Colonic mucosa (tissue), 4 donors: ENCODE measurements at regions not wholly inside any gene's neighbourhood (a gene's known extent, or its start where the extent isn't known, plus 50 kb on each side); places are given as distances from the start of the nearest gene placed in this dataset.

ENCODE experiments used
- DNase-seq: peaks from one replicate; pipeline ENCODE4 v3.0.0-alpha.2; 2020
- H3K27ac ChIP-seq: fragments of 200-600 bp; one replicate; pipeline ENCODE4 v1.8.0; 2021
- H3K27me3 ChIP-seq: fragments of 200-600 bp; one replicate; pipeline ENCODE4 v1.8.0; 2021
- H3K36me3 ChIP-seq: fragments of 200-600 bp; one replicate; pipeline ENCODE4 v1.8.0; 2021
- H3K4me1 ChIP-seq: fragments of 200-600 bp; one replicate; pipeline ENCODE4 v1.8.0; 2021; ENCODE audit warnings: mild to moderate bottlenecking
- H3K4me3 ChIP-seq: fragments of 200-600 bp; one replicate; pipeline ENCODE4 v1.8.0; 2021
- H3K9ac ChIP-seq, 2 donors: one replicate each; pipeline ENCODE4 v1.7.0; 2013; ENCODE audit warnings: control low read depth in 2 of 2, low read depth in 2 of 2, low read length in 2 of 2
- H3K9me3 ChIP-seq: fragments of 200-600 bp; one replicate; pipeline ENCODE4 v1.8.0; 2021
- intact Hi-C: fragments of 100-400 bp; cut with DNase I; formaldehyde crosslinking; loops from one replicate; pipeline ENCODE4 v1.14.1; 2022
- TF ChIP-seq, protein P1 (sequence below): fragments of 200-600 bp; IDR thresholded peaks from one replicate; pipeline ENCODE4 v1.8.0; 2022; ENCODE audit warnings: antibody characterized with exemption, mild to moderate bottlenecking
- donor health status: healthy.
- donor health status: DM: no; HTN: no; CAD: no.
- donor health status: DM: no; HTN: no; CAD: no.

DNA sequence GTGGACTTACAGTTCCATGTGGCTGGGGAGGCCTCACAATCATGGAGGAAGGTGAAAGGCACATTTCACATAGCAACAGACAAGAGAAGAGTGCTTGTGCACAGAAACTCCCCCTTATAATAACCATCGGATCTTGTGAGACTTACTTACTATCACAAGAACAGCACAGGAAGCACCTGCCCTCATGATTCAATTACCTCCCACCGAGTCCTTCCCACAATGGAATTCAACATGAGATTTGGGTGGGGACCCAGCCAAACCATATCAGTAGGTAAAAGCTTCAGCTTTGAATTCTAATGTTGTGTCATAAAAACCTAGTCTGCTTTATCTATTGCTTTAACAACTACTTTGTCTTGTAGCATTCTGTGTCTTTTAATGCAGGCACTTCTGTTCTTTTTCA lies 140.4 kb upstream of the PIK3C3 start:
- Histone ChIP-seq H3K9me3 (no peaks in the 10 kb centered on the region), H3K4me3 (no peak overlapping the region), H3K36me3 (no peaks in the 10 kb centered on the region), H3K4me1 (no peaks in the 10 kb centered on the region), H3K27me3 (no peaks in the 10 kb centered on the region), H3K9ac (no peak overlapping the region), H3K27ac (no peak overlapping the region)
- TF ChIP-seq, protein P1, sequence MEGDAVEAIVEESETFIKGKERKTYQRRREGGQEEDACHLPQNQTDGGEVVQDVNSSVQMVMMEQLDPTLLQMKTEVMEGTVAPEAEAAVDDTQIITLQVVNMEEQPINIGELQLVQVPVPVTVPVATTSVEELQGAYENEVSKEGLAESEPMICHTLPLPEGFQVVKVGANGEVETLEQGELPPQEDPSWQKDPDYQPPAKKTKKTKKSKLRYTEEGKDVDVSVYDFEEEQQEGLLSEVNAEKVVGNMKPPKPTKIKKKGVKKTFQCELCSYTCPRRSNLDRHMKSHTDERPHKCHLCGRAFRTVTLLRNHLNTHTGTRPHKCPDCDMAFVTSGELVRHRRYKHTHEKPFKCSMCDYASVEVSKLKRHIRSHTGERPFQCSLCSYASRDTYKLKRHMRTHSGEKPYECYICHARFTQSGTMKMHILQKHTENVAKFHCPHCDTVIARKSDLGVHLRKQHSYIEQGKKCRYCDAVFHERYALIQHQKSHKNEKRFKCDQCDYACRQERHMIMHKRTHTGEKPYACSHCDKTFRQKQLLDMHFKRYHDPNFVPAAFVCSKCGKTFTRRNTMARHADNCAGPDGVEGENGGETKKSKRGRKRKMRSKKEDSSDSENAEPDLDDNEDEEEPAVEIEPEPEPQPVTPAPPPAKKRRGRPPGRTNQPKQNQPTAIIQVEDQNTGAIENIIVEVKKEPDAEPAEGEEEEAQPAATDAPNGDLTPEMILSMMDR = no peak
- intact Hi-C loops = no loop called here
- DNase-seq = no peak

DNA sequence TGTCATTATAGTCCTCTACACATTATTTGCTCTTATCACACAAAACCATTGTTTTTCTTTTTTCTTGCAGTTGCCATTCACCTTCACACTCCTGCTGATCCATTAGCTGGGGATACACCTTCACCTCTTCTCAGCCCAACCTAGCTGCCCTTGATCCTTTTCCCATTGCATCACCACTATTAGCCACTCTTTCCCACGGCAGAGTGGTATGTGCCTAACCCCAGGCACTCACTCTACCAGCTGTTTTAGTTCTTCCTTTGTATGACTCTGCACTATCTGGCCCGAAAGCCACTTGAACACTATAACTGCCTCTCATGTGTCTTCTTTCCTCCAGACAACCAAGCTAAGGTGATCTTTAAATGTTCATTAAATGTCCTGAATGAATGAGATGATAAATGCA lies 145.4 kb upstream of the PIK3C3 start:
- Histone ChIP-seq H3K36me3 (no peaks in the 10 kb centered on the region), H3K9me3 (no peaks in the 10 kb centered on the region), H3K4me3 (no peak overlapping the region), H3K27ac (no peak overlapping the region), H3K27me3 (no peaks in the 10 kb centered on the region), H3K9ac (no peak overlapping the region), H3K4me1 (no peaks in the 10 kb centered on the region)
- TF ChIP-seq, protein P1 = no peak
- intact Hi-C loops = no loop called here
- DNase-seq = no peak

DNA sequence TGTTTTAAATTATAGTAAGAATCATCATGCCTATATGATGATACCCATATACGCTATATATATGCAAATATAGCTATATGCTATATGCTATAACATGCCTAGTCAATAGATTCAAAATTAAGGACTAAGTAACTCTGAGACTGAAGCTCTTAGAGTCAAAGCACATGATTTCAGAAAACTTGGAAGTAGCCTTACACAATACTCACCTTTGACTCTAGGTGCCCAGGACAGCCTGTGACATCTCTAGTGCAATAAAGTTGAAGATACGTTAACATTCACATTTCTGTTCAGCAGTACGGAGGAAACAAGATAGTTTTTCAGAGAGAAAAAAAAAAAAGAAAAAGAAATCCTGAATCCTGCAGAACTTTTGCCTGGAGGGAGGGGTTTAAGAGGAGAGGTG lies 149.7 kb upstream of the PIK3C3 start:
- Histone ChIP-seq H3K27me3 (no peaks in the 10 kb centered on the region), H3K4me1 (no peaks in the 10 kb centered on the region), H3K9ac (no peak overlapping the region), H3K36me3 (no peaks in the 10 kb centered on the region), H3K27ac (no peak overlapping the region), H3K9me3 (no peaks in the 10 kb centered on the region), H3K4me3 (no peak overlapping the region)
- DNase-seq = no peak
- intact Hi-C loops = no loop called here
- TF ChIP-seq, protein P1 = no peak

DNA sequence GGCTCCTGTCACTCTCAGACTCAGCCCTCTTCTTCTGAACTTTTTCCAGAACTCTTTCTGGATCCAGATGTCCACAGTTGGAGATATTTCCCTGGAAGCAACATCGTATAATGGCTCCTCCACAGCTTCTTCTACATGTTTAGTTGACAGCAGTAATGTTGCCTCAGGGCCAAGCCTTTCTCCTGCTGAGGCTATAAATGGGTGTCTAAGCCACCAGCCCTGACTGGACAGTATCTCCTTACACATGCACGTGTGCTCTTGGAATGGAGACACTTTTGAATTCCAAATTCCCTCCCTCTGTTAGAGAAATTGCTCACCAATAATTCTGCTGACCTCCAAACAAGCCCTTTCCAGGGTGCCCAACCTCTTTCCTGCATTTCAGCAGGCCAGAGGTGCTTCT lies 156.2 kb upstream of the PIK3C3 start:
- Histone ChIP-seq H3K9ac (no peak overlapping the region), H3K27me3 (no peaks in the 10 kb centered on the region), H3K27ac (no peak overlapping the region), H3K9me3 (no peaks in the 10 kb centered on the region), H3K36me3 (no peaks in the 10 kb centered on the region), H3K4me3 (no peak overlapping the region), H3K4me1 (no peaks in the 10 kb centered on the region)
- TF ChIP-seq, protein P1 = no peak
- intact Hi-C loops = no loop called here
- no peak for DNase-seq

DNA sequence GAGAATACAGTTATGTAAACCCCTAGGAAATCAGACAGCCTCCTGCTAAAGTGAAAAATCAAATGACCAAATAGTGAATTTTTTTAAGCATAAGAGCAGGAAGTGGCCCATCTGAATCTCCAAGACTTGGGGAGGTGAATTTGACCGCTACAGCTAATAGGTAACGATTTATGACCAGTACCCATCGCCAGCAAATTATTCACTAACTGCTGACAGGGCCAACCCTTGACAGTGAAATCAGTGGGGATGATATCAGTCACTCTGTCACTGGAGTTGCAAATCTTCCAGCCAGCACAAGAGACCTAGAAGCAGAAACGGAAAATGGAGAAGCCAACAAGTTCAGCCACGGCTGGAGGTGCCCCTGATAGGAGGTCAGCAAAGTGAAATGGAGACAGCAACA lies 164.3 kb upstream of the PIK3C3 start:
- Histone ChIP-seq H3K27ac (no peak overlapping the region), H3K27me3 (no peaks in the 10 kb centered on the region), H3K4me3 (no peak overlapping the region), H3K36me3 (no peaks in the 10 kb centered on the region), H3K9ac (no peak overlapping the region), H3K4me1 (no peaks in the 10 kb centered on the region), H3K9me3 (no peaks in the 10 kb centered on the region)
- no peak for DNase-seq
- intact Hi-C loops = no loop called here
- TF ChIP-seq, protein P1 = no peak

DNA sequence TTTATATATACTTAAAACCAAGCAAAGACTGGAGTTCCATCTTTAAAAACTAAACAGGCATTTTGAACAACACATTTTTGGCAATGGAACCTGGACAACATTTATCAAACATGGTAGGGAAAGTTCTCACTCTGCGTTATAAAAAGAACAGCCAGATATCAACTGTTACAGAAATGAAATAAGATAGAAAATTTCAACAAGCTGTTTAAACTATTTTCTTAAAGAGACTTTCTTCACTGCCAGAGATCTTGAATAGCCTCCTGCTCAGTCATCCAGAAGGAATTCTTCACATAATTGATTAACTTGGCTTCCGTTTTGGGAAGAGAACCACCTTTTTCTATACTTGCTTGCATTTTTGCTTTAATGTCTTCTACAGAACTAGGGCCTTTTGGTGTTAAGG lies 166.0 kb upstream of the PIK3C3 start:
- no peak for DNase-seq
- no peaks in the 10 kb centered on the region for H3K9me3 ChIP-seq
- H3K27ac ChIP-seq = no peak overlapping the region
- TF ChIP-seq, protein P1 = no peak
- H3K9ac ChIP-seq = no peak overlapping the region
- H3K27me3 ChIP-seq = no peaks in the 10 kb centered on the region
- no peak overlapping the region for H3K4me3 ChIP-seq
- intact Hi-C loops = no loop called here
- no peaks in the 10 kb centered on the region for H3K4me1 ChIP-seq
- no peaks in the 10 kb centered on the region for H3K36me3 ChIP-seq
